ENCODE measurements at regions not wholly inside any gene's neighbourhood (a gene's known extent, or its start where the extent isn't known, plus 50 kb on each side); places are given as distances from the start of the nearest gene placed in this dataset.

- no peak for TF ChIP-seq REST (IDR thresholded peaks at IDR 0.05; ENCODE audit: low read depth)
- TF ChIP-seq TCF12 (IDR thresholded peaks at IDR 0.05; ENCODE audit: low read depth), result no peak
- TF ChIP-seq MAX (IDR thresholded peaks at IDR 0.05), result no peak
- TF ChIP-seq TAF1 (IDR thresholded peaks at IDR 0.05; ENCODE audit: low read depth), result no peak
- TF ChIP-seq NFIC (IDR thresholded peaks at IDR 0.05), result no peak
Measured at GRCh38 chr2:185181901-185182300, 556.7 kb upstream of the FSIP2 start.

GRCh38 chr2:185185044-185185443, 553.6 kb upstream of the FSIP2 start:
- TF ChIP-seq TAF1 (IDR thresholded peaks at IDR 0.05; ENCODE audit: low read depth), result no peak
- TF ChIP-seq TEAD4 (IDR thresholded peaks at IDR 0.05), result no peak
- TF ChIP-seq YY1 (IDR thresholded peaks at IDR 0.05; ENCODE audit: low read depth), result no peak
- TF ChIP-seq NFIC (IDR thresholded peaks at IDR 0.05), result no peak
- TF ChIP-seq REST (IDR thresholded peaks at IDR 0.05; ENCODE audit: low read depth), result no peak
- TF ChIP-seq EP300 (IDR thresholded peaks at IDR 0.05; ENCODE audit: borderline replicate concordance), result no peak
- no peak for TF ChIP-seq ZBTB7A (IDR thresholded peaks at IDR 0.05; ENCODE audit: low read depth)
- TF ChIP-seq RAD21 (IDR thresholded peaks at IDR 0.05; ENCODE audit: low read depth), result no peak
- TF ChIP-seq CEBPB (IDR thresholded peaks at IDR 0.05), result no peak
- TF ChIP-seq USF1 (IDR thresholded peaks at IDR 0.05), result no peak
- TF ChIP-seq MAX (IDR thresholded peaks at IDR 0.05), result no peak
- no peak for TF ChIP-seq EGR1 (IDR thresholded peaks at IDR 0.05)
- TF ChIP-seq CREB1 (IDR thresholded peaks at IDR 0.05; ENCODE audit: low read depth), result no peak
- no peak for TF ChIP-seq TCF12 (IDR thresholded peaks at IDR 0.05; ENCODE audit: low read depth)
- TF ChIP-seq FOXM1 (IDR thresholded peaks at IDR 0.05; ENCODE audit: borderline replicate concordance, low read depth), result no peak

GRCh38 chr2:185187421-185187820, 551.2 kb upstream of the FSIP2 start:
- no peak for TF ChIP-seq NFIC (IDR thresholded peaks at IDR 0.05)
- TF ChIP-seq TCF12 (IDR thresholded peaks at IDR 0.05; ENCODE audit: low read depth), result no peak
- TF ChIP-seq TAF1 (IDR thresholded peaks at IDR 0.05; ENCODE audit: low read depth), result no peak
- TF ChIP-seq REST (IDR thresholded peaks at IDR 0.05; ENCODE audit: low read depth), result no peak
- no peak for TF ChIP-seq FOXM1 (IDR thresholded peaks at IDR 0.05; ENCODE audit: borderline replicate concordance, low read depth)
- no peak for TF ChIP-seq YY1 (IDR thresholded peaks at IDR 0.05; ENCODE audit: low read depth)
- TF ChIP-seq TEAD4 (IDR thresholded peaks at IDR 0.05), result no peak
- TF ChIP-seq USF1 (IDR thresholded peaks at IDR 0.05), result no peak
- TF ChIP-seq RAD21 (IDR thresholded peaks at IDR 0.05; ENCODE audit: low read depth), result no peak
- no peak for TF ChIP-seq CEBPB (IDR thresholded peaks at IDR 0.05)
- TF ChIP-seq EP300 (IDR thresholded peaks at IDR 0.05; ENCODE audit: borderline replicate concordance), result no peak
- TF ChIP-seq ZBTB7A (IDR thresholded peaks at IDR 0.05; ENCODE audit: low read depth), result no peak
- TF ChIP-seq MAX (IDR thresholded peaks at IDR 0.05), result no peak
- TF ChIP-seq CREB1 (IDR thresholded peaks at IDR 0.05; ENCODE audit: low read depth), result no peak

GRCh38 chr2:185188656-185189055, 549.9 kb upstream of the FSIP2 start:
- TF ChIP-seq NFIC (IDR thresholded peaks at IDR 0.05) (peak; percentile 54; the same call in 1 of the 2 replicates), EP300 (IDR thresholded peaks at IDR 0.05; ENCODE audit: borderline replicate concordance) (peak; percentile 64), TEAD4 (IDR thresholded peaks at IDR 0.05) (peak; percentile 83), TCF12 (IDR thresholded peaks at IDR 0.05; ENCODE audit: low read depth) (peak; percentile 54; the same call in 1 of the 2 replicates), RAD21 (IDR thresholded peaks at IDR 0.05; ENCODE audit: low read depth) (no peak), TAF1 (IDR thresholded peaks at IDR 0.05; ENCODE audit: low read depth) (no peak)

Data from Ishikawa (cell line).